PC-3 (cell line): ENCODE measurements at regions not wholly inside any gene's neighbourhood (a gene's known extent, or its start where the extent isn't known, plus 50 kb on each side); places are given as distances from the start of the nearest gene placed in this dataset.

Experiments used
- EZH2 ChIP-seq: fragments of 300-600 bp; sonication (generic); IDR thresholded peaks from one replicate; pipeline ENCODE4 v1.6.1; 2017; ENCODE audit warnings: antibody characterized with exemption, mild to moderate bottlenecking, low read length; ENCODE audit not compliant: unreplicated experiment
- EZH2phosphoT487 ChIP-seq: fragments of 300-600 bp; sonication (generic); IDR thresholded peaks from 2 replicates; pipeline ENCODE4 v1.6.1; 2018; ENCODE audit warnings: mild to moderate bottlenecking, antibody characterized with exemption, low read length, borderline replicate concordance

DNA sequence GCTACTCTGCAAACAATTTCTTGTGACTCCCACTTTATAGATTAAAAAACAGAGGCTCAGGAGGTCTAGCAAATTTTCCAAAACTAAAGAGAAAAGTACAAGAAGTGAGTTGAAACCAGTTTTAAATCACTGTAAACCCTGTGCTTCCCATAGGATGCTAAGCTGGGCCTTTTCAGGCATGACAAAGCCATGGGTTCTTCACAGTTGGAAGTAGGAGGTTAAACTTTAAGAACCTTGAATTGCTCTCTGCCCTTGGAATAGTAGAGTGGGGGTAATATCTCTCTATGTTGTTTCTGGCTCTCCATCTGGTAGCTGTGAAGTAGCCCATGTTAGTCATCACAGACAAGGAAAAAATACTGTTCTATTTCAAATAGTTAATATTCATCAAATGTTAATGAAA is 193.6 kb upstream of the SATB1 start:
- TF ChIP-seq EZH2phosphoT487 = no peak
- no peak for TF ChIP-seq EZH2
